Endothelial cell of umbilical vein (primary cell): ENCODE measurements at regions not wholly inside any gene's neighbourhood (a gene's known extent, or its start where the extent isn't known, plus 50 kb on each side); places are given as distances from the start of the nearest gene placed in this dataset.

Source experiments
- CTCF ChIP-seq, 2 donors: IDR thresholded peaks; 1 replicate in 1 of 2; 2 replicates in 1 of 2; pipeline ENCODE4 v1.5.1; 2011; ENCODE audit warnings: low read length in 2 of 2, mild to moderate bottlenecking in 2 of 2, moderate library complexity in 2 of 2, control low read depth in 1 of 2, inconsistent platforms in 1 of 2, low read depth in 1 of 2; ENCODE audit not compliant: insufficient read depth in 1 of 2; ENCODE audit errors: extremely low read depth in 1 of 2
- EZH2 ChIP-seq: IDR thresholded peaks from 2 replicates; pipeline ENCODE4 v1.6.1; 2012; ENCODE audit warnings: borderline replicate concordance, low read depth, mild to moderate bottlenecking, moderate library complexity, low read length, inconsistent platforms; ENCODE audit not compliant: severe bottlenecking
- FOS ChIP-seq: IDR thresholded peaks from 2 replicates; pipeline ENCODE4 v1.6.1; 2011; ENCODE audit warnings: mild to moderate bottlenecking, low read length, moderate library complexity, borderline replicate concordance; ENCODE audit not compliant: insufficient read depth
- GATA2 ChIP-seq: IDR thresholded peaks from 2 replicates; pipeline ENCODE4 v1.7.0; 2011; ENCODE audit warnings: low read depth, mild to moderate bottlenecking, moderate library complexity, mixed read lengths, low read length; ENCODE audit not compliant: insufficient read length, insufficient read depth
- JUN ChIP-seq: IDR thresholded peaks from 2 replicates; pipeline ENCODE4 v1.6.1; 2011; ENCODE audit warnings: borderline replicate concordance, low read depth; ENCODE audit not compliant: insufficient read length, insufficient read depth
- MAX ChIP-seq: IDR thresholded peaks from 2 replicates; pipeline ENCODE4 v1.6.1; 2011; ENCODE audit not compliant: insufficient read depth, insufficient read length
- MYC ChIP-seq: IDR thresholded peaks from one replicate; pipeline ENCODE4 v1.6.1; 2011; ENCODE audit warnings: mild to moderate bottlenecking, low read depth, low read length
- POLR2A ChIP-seq: IDR thresholded peaks from 2 replicates; pipeline ENCODE4 v1.6.1; 2012; ENCODE audit warnings: low read depth, mild to moderate bottlenecking, control low read depth, low read length
- POLR2AphosphoS5 ChIP-seq: IDR thresholded peaks from 2 replicates; pipeline ENCODE4 v1.6.1; 2012; ENCODE audit warnings: low read depth, mild to moderate bottlenecking, control low read depth, low read length, moderate library complexity; ENCODE audit not compliant: insufficient read depth

GRCh38 chr18:24695168-24695567, 234.7 kb downstream of the HRH4 start:
- no peak for TF ChIP-seq EZH2
- TF ChIP-seq CTCF (IDR thresholded peaks at IDR 0.05; ENCODE audit: extremely low read depth in 1 of 2, insufficient read depth in 1 of 2, low read depth in 1 of 2, low read length in 2 of 2): no peak
- no peak for TF ChIP-seq POLR2A
- TF ChIP-seq MAX: no peak
- no peak for TF ChIP-seq POLR2AphosphoS5
- no peak for TF ChIP-seq GATA2
- no peak for TF ChIP-seq JUN
- no peak for TF ChIP-seq FOS
- no peak for TF ChIP-seq MYC
